HEK293 (cell line): ENCODE measurements at regions not wholly inside any gene's neighbourhood (a gene's known extent, or its start where the extent isn't known, plus 50 kb on each side); places are given as distances from the start of the nearest gene placed in this dataset.

ENCODE experiments used
- CTCF ChIA-PET: fragments of 350-600 bp; formaldehyde crosslinking; extraction: SDS; loops from one replicate; lab custom pipeline; 2021; ENCODE audit warnings: antibody characterized with exemption; lab: Yijun Ruan, JAX
- POLR2A ChIA-PET: fragments of 300-600 bp; formaldehyde crosslinking; extraction: SDS; loops from one replicate; lab custom pipeline; 2020; ENCODE audit warnings: antibody characterized with exemption, inconsistent platforms; lab: Yijun Ruan, JAX
- H3K27ac ChIP-seq: fragments of 200-500 bp; sonication (Bioruptor generic); 2 replicates; pipeline ENCODE4 v1.5.1; 2014; ENCODE audit warnings: low read depth, low read length, control low read depth, inconsistent platforms; ENCODE audit errors: extremely low read depth
- H3K36me3 ChIP-seq, 2 experiments: fragments of 200-500 bp in 1 of 2; sonication (Bioruptor generic) in 1 of 2; 1 replicate in 1 of 2; 2 replicates in 1 of 2; pipeline ENCODE4 v1.5.1; 2014 to 2017; ENCODE audit warnings: inconsistent platforms in 2 of 2, low read length in 2 of 2; ENCODE audit not compliant: control insufficient read depth in 2 of 2, insufficient read depth in 1 of 2
- H3K4me1 ChIP-seq: fragments of 200-500 bp; sonication (Bioruptor generic); 2 replicates; pipeline ENCODE4 v1.5.1; 2014; ENCODE audit warnings: mild to moderate bottlenecking, low read length, inconsistent platforms; ENCODE audit not compliant: control insufficient read depth, insufficient read depth
- H3K4me3 ChIP-seq: 2 replicates; pipeline ENCODE4 v1.5.1; 2011; ENCODE audit warnings: low read depth, mild to moderate bottlenecking, control low read depth, low read length, moderate library complexity
- H3K9me3 ChIP-seq: fragments of 200-500 bp; sonication (Bioruptor generic); 2 replicates; pipeline ENCODE4 v1.5.1; 2014; ENCODE audit warnings: low read depth, low read length, inconsistent platforms; ENCODE audit not compliant: control insufficient read depth, insufficient read depth
- GLI4 ChIP-seq: fragments of 450-650 bp; formaldehyde crosslinking; IDR thresholded peaks from 2 replicates; pipeline ENCODE4 v1.5.1; 2016; ENCODE audit warnings: missing biosample characterization, missing genetic modification characterization
- KLF7 ChIP-seq: fragments of 450-650 bp; formaldehyde crosslinking; IDR thresholded peaks from 2 replicates; pipeline ENCODE4 v1.5.1; 2016; ENCODE audit warnings: missing biosample characterization, missing genetic modification characterization, borderline replicate concordance
- MZF1 ChIP-seq: fragments of 450-650 bp; formaldehyde crosslinking; IDR thresholded peaks from 2 replicates; pipeline ENCODE4 v1.5.1; 2017; ENCODE audit warnings: missing biosample characterization, missing genetic modification characterization, borderline replicate concordance
- OSR2 ChIP-seq: fragments of 450-650 bp; formaldehyde crosslinking; IDR thresholded peaks from 2 replicates; pipeline ENCODE4 v1.5.1; 2016; ENCODE audit warnings: missing biosample characterization, missing genetic modification characterization
- SP2 ChIP-seq: fragments of 450-650 bp; formaldehyde crosslinking; IDR thresholded peaks from 2 replicates; pipeline ENCODE4 v1.5.1; 2016; ENCODE audit warnings: missing biosample characterization, missing genetic modification characterization
- TRIM28 ChIP-seq: IDR thresholded peaks from 2 replicates; pipeline ENCODE4 v1.6.1; 2011; ENCODE audit warnings: low read length, control low read depth, borderline replicate concordance
- ZBTB8A ChIP-seq: fragments of 450-650 bp; formaldehyde crosslinking; IDR thresholded peaks from 2 replicates; pipeline ENCODE4 v1.5.1; 2016; ENCODE audit warnings: missing biosample characterization, missing genetic modification characterization
- ZFP41 ChIP-seq: fragments of 450-650 bp; formaldehyde crosslinking; IDR thresholded peaks from 2 replicates; pipeline ENCODE4 v1.5.1; 2016; ENCODE audit warnings: missing biosample characterization, missing genetic modification characterization, borderline replicate concordance
- ZNF184 ChIP-seq: fragments of 450-650 bp; IDR thresholded peaks from 2 replicates; pipeline ENCODE4 v1.5.1; 2018; ENCODE audit warnings: missing biosample characterization, mild to moderate bottlenecking, missing genetic modification characterization
- ZNF2 ChIP-seq: fragments of 450-650 bp; formaldehyde crosslinking; IDR thresholded peaks from 2 replicates; pipeline ENCODE4 v1.5.1; 2016; ENCODE audit warnings: missing biosample characterization, missing genetic modification characterization
- ZNF239 ChIP-seq: fragments of 450-650 bp; formaldehyde crosslinking; IDR thresholded peaks from 2 replicates; pipeline ENCODE4 v1.5.1; 2016; ENCODE audit warnings: missing biosample characterization, missing genetic modification characterization
- ZNF292 ChIP-seq: fragments of 450-650 bp; formaldehyde crosslinking; IDR thresholded peaks from 2 replicates; pipeline ENCODE4 v1.5.1; 2016; ENCODE audit warnings: low read depth, missing biosample characterization, missing genetic modification characterization, borderline replicate concordance
- ZNF510 ChIP-seq: fragments of 450-650 bp; formaldehyde crosslinking; IDR thresholded peaks from 2 replicates; pipeline ENCODE4 v1.5.1; 2018; ENCODE audit warnings: mild to moderate bottlenecking, missing genetic modification characterization, missing biosample characterization; ENCODE audit not compliant: insufficient replicate concordance
- ZNF521 ChIP-seq: fragments of 450-650 bp; formaldehyde crosslinking; IDR thresholded peaks from 2 replicates; pipeline ENCODE4 v1.5.1; 2017; ENCODE audit warnings: missing biosample characterization, mild to moderate bottlenecking, missing genetic modification characterization
- ZNF664 ChIP-seq: fragments of 450-650 bp; formaldehyde crosslinking; IDR thresholded peaks from 2 replicates; pipeline ENCODE4 v1.5.1; 2016; ENCODE audit warnings: missing biosample characterization, missing genetic modification characterization
- ZNF701 ChIP-seq: fragments of 450-650 bp; formaldehyde crosslinking; IDR thresholded peaks from 2 replicates; pipeline ENCODE4 v1.5.1; 2016; ENCODE audit warnings: missing biosample characterization, missing genetic modification characterization
- ZNF747 ChIP-seq: fragments of 450-650 bp; formaldehyde crosslinking; IDR thresholded peaks from 2 replicates; pipeline ENCODE4 v1.5.1; 2016; ENCODE audit warnings: missing biosample characterization, missing genetic modification characterization
- ZNF830 ChIP-seq: fragments of 450-650 bp; IDR thresholded peaks from 2 replicates; pipeline ENCODE4 v1.5.0; 2018; ENCODE audit warnings: missing biosample characterization, missing genetic modification characterization, low read depth, mild to moderate bottlenecking, moderate library complexity
- TF ChIP-seq, protein P1 (sequence below): fragments of 450-650 bp; IDR thresholded peaks from 2 replicates; pipeline ENCODE4 v1.5.1; 2018; ENCODE audit warnings: missing biosample characterization, missing genetic modification characterization
- TF ChIP-seq, protein P2 (sequence below): fragments of 450-650 bp; formaldehyde crosslinking; IDR thresholded peaks from 2 replicates; pipeline ENCODE4 v1.5.1; 2016; ENCODE audit warnings: missing biosample characterization, missing genetic modification characterization
- TF ChIP-seq, protein P3 (sequence below): fragments of 450-650 bp; formaldehyde crosslinking; IDR thresholded peaks from 2 replicates; pipeline ENCODE4 v1.5.1; 2017; ENCODE audit warnings: missing biosample characterization, missing genetic modification characterization

DNA sequence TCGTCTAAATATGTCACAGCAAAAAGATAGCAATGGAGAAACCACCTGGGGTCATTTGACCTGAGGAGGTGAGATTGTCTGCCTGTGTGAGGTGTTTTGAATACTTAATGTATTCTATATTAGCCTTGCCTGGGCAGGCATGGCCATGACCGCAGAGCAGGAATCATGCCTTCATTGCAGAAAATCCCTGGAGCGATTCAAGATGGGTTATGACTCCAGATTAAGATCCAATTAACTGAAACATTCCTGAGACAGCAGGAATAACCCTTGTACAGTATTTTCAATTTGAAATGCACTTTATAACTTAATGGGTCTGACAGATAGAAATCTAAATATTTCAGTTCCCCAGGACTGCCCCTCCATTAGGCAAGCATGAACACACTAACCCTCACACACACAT is 227.3 kb upstream of the RAB6C start:
- CTCF ChIA-PET, result interaction anchor here (0.6 kb wide), 1 partner anchor 13 kb away, joined by 3 read pairs; no protein-coding TSS in a partner anchor
- TF ChIP-seq ZNF292 (tag by site-specific recombination) (no peak), ZFP41 (tag by site-specific recombination) (no peak), ZNF747 (tag by site-specific recombination) (no peak), MZF1 (no peak), KLF7 (tag by site-specific recombination) (no peak)
- TF ChIP-seq, protein P1, sequence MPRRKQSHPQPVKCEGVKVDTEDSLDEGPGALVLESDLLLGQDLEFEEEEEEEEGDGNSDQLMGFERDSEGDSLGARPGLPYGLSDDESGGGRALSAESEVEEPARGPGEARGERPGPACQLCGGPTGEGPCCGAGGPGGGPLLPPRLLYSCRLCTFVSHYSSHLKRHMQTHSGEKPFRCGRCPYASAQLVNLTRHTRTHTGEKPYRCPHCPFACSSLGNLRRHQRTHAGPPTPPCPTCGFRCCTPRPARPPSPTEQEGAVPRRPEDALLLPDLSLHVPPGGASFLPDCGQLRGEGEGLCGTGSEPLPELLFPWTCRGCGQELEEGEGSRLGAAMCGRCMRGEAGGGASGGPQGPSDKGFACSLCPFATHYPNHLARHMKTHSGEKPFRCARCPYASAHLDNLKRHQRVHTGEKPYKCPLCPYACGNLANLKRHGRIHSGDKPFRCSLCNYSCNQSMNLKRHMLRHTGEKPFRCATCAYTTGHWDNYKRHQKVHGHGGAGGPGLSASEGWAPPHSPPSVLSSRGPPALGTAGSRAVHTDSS (tag by site-specific recombination), result no peak
- Histone ChIP-seq H3K36me3 (no peaks in the 10 kb centered on the region), H3K9me3 (no peaks in the 10 kb centered on the region), H3K4me1 (no peaks in the 10 kb centered on the region), H3K4me3 (no peak overlapping the region), H3K27ac (no peak overlapping the region)
- POLR2A ChIA-PET, result no interaction called here

DNA sequence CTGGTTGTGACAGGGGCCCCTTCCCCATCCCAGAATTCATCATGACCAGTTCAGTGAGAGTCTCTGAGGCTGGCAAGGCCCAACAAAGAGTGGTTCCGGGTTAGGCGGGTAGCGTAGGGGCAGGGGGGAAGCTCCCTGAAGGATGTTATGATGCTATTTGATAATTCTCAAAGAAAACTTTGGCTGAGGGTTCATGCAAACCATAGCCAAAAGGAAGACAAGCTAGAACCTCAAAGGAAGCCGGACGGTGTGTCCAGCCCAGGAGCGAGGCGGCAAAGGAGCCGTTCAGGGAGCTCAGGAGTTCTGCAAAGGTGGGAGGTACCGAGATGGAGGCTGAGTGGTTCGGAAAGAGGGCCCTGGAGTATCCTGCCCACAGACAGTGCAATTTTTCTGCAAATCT is 226.8 kb upstream of the RAB6C start:
- Histone ChIP-seq H3K4me3 (no peak overlapping the region), H3K9me3 (no peaks in the 10 kb centered on the region)
- CTCF ChIA-PET, result no interaction called here
- TF ChIP-seq OSR2 (tag by site-specific recombination) (no peak), ZNF521 (tag by site-specific recombination) (no peak), TRIM28 (no peak), ZNF664 (tag by site-specific recombination) (no peak), ZNF510 (tag by site-specific recombination) (no peak), GLI4 (tag by site-specific recombination) (no peak), SP2 (no peak), ZNF239 (no peak), ZNF830 (tag by site-specific recombination) (no peak), ZNF701 (tag by site-specific recombination) (no peak), ZBTB8A (tag by site-specific recombination) (no peak), ZNF184 (tag by site-specific recombination) (no peak), ZNF2 (tag by site-specific recombination) (no peak)
- TF ChIP-seq, protein P2, sequence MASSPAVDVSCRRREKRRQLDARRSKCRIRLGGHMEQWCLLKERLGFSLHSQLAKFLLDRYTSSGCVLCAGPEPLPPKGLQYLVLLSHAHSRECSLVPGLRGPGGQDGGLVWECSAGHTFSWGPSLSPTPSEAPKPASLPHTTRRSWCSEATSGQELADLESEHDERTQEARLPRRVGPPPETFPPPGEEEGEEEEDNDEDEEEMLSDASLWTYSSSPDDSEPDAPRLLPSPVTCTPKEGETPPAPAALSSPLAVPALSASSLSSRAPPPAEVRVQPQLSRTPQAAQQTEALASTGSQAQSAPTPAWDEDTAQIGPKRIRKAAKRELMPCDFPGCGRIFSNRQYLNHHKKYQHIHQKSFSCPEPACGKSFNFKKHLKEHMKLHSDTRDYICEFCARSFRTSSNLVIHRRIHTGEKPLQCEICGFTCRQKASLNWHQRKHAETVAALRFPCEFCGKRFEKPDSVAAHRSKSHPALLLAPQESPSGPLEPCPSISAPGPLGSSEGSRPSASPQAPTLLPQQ (tag by site-specific recombination), result no peak
- TF ChIP-seq, protein P3, sequence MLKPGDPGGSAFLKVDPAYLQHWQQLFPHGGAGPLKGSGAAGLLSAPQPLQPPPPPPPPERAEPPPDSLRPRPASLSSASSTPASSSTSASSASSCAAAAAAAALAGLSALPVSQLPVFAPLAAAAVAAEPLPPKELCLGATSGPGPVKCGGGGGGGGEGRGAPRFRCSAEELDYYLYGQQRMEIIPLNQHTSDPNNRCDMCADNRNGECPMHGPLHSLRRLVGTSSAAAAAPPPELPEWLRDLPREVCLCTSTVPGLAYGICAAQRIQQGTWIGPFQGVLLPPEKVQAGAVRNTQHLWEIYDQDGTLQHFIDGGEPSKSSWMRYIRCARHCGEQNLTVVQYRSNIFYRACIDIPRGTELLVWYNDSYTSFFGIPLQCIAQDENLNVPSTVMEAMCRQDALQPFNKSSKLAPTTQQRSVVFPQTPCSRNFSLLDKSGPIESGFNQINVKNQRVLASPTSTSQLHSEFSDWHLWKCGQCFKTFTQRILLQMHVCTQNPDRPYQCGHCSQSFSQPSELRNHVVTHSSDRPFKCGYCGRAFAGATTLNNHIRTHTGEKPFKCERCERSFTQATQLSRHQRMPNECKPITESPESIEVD (tag by site-specific recombination), result no peak
- TF ChIP-seq, all 188 proteins: peak for 0
- H3K4me1 ChIP-seq, result no peaks in the 10 kb centered on the region
- no peaks in the 10 kb centered on the region for H3K36me3 ChIP-seq
- H3K27ac ChIP-seq, result no peak overlapping the region
- POLR2A ChIA-PET, result no interaction called here
